ENCODE measurements at regions not wholly inside any gene's neighbourhood (a gene's known extent, or its start where the extent isn't known, plus 50 kb on each side); places are given as distances from the start of the nearest gene placed in this dataset.
"Not testable (repeated sequence)": the region's sequence is repeated elsewhere in the genome, so short reads cannot be mapped to it uniquely, and the experiment has no call there.

- DNase-seq (ENCODE audit: low spot score), result no peak
Observed at GRCh38 chr2:236825989-236826510, 256.4 kb downstream of the ACKR3 start.

- DNase-seq (ENCODE audit: low spot score), result no peak
Observed at GRCh38 chr2:236826606-236827156, 257.1 kb downstream of the ACKR3 start.

GRCh38 chr2:236827997-236828396 is 257.7 kb upstream of the COPS8 start:
- DNase-seq (ENCODE audit: low spot score), result no peak

GRCh38 chr2:236828820-236829219 is 256.9 kb upstream of the COPS8 start:
- DNase-seq (ENCODE audit: low spot score), result no peak

GRCh38 chr2:236830926-236831325 is 254.8 kb upstream of the COPS8 start:
- no peak for DNase-seq (ENCODE audit: low spot score)

- DNase-seq (ENCODE audit: low spot score), result no peak
Observed at GRCh38 chr2:236831698-236832097, 254.0 kb upstream of the COPS8 start.

- no peak for DNase-seq (ENCODE audit: low spot score)
Observed at GRCh38 chr2:236833501-236834073, 252.1 kb upstream of the COPS8 start.

- no peak for DNase-seq (ENCODE audit: low spot score)
Observed at GRCh38 chr2:236834284-236834683, 251.4 kb upstream of the COPS8 start.

- DNase-seq (ENCODE audit: low spot score), result no peak
Observed at GRCh38 chr2:236835307-236836024, 250.2 kb upstream of the COPS8 start.

- DNase-seq (ENCODE audit: low spot score), result not testable (repeated sequence)
Observed at GRCh38 chr2:236836028-236836427, 249.7 kb upstream of the COPS8 start.

- no peak for DNase-seq (ENCODE audit: low spot score)
Observed at GRCh38 chr2:236840215-236840614, 245.5 kb upstream of the COPS8 start.

GRCh38 chr2:236840857-236841256 is 244.8 kb upstream of the COPS8 start:
- no peak for DNase-seq (ENCODE audit: low spot score)

GRCh38 chr2:236841389-236841788 is 244.3 kb upstream of the COPS8 start:
- no peak for DNase-seq (ENCODE audit: low spot score)

GRCh38 chr2:236843161-236843968 is 242.3 kb upstream of the COPS8 start:
- no peak for DNase-seq (ENCODE audit: low spot score)

GRCh38 chr2:236844711-236845110 is 241.0 kb upstream of the COPS8 start:
- DNase-seq (ENCODE audit: low spot score), result no peak

- DNase-seq (ENCODE audit: low spot score), result no peak
Observed at GRCh38 chr2:236847023-236847422, 238.7 kb upstream of the COPS8 start.

- no peak for DNase-seq (ENCODE audit: low spot score)
Observed at GRCh38 chr2:236847538-236848263, 238.0 kb upstream of the COPS8 start.

- no peak for DNase-seq (ENCODE audit: low spot score)
Observed at GRCh38 chr2:236848501-236848900, 237.2 kb upstream of the COPS8 start.

GRCh38 chr2:236849508-236849907 is 236.2 kb upstream of the COPS8 start:
- DNase-seq (ENCODE audit: low spot score), result no peak

- no peak for DNase-seq (ENCODE audit: low spot score)
Observed at GRCh38 chr2:236849940-236850339, 235.7 kb upstream of the COPS8 start.

GRCh38 chr2:236851187-236851586 is 234.5 kb upstream of the COPS8 start:
- no peak for DNase-seq (ENCODE audit: low spot score)
